NCI-H1436 (cell line): ENCODE measurements at regions not wholly inside any gene's neighbourhood (a gene's known extent, or its start where the extent isn't known, plus 50 kb on each side); places are given as distances from the start of the nearest gene placed in this dataset.

Experiments used
- DNase-seq: peaks from one replicate; lab custom pipeline; 2025; lab: John Stamatoyannopoulos, UW

DNA sequence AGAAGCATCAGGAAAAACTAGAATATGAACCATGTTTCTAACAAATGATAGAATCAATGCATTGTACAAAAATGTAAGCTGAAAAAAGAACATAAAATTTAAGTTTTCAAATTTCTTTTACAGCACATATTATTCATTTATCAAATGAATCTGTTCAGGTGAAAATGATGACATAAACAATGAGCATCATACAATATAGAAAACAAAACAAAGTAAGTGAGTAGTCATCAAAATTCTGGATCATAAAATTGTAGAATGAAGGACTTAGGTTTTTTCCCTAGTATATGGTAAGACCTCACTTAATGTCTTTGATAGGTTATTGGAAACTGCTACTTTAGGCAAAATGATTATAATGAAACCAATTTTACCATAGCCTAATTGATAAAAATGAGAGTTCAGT is 427.0 kb upstream of the KCNH7 start:
- no peak for DNase-seq

DNA sequence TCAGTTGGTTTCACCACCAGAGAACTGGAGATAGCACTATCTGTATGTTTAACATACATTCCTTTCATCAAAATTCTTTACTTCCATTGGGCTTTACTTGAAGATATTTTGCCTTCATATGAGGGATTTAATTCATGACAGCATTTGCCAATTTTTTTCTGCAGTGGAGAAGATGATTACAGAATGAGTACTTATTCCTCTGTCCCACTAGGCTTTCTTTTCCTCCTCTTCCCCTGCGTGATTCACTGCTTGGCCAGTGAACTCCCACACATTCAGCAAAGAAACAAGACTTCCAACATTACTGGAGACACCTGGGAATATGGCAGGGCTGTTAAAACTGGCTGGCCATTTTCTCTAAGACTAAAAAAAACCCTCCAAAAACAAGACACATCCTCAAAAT is 425.8 kb upstream of the KCNH7 start:
- DNase-seq: no peak

DNA sequence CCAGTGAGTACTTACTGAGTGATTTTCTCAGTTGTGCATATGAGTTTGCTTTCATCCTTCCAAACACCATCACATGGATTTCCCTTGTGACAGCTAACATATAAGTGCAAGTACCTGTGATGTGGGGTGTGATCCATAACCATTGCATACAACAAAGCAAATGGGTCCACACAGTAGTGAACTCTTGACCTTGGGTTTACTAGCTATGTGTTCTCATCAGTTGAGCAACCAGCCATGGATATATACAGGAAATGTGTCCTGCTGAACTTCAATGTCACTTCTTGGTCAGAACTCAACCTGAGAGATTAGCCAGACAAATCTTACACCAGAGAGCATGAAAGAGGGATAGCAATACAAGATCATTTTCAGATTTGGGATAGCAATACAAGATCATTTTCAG is 420.9 kb upstream of the KCNH7 start:
- no peak for DNase-seq

DNA sequence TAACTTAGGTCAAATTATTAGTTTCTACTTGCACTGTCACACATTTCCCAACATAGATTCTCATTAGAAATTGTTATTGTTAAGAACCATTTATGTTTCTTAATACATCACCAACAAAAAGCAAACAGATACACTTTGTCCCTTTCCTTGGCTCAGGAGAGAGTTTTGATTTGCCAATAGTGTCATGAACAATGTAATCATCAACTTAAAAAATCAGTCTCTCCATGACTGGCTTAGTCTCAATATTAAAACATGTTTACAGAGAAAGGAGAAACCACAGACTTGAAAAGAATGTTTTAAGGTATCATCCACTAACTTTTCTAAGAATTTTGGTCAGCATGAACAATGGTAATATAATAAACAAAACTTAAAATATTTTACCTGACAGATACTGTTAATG is 416.5 kb upstream of the KCNH7 start:
- DNase-seq: no peak

DNA sequence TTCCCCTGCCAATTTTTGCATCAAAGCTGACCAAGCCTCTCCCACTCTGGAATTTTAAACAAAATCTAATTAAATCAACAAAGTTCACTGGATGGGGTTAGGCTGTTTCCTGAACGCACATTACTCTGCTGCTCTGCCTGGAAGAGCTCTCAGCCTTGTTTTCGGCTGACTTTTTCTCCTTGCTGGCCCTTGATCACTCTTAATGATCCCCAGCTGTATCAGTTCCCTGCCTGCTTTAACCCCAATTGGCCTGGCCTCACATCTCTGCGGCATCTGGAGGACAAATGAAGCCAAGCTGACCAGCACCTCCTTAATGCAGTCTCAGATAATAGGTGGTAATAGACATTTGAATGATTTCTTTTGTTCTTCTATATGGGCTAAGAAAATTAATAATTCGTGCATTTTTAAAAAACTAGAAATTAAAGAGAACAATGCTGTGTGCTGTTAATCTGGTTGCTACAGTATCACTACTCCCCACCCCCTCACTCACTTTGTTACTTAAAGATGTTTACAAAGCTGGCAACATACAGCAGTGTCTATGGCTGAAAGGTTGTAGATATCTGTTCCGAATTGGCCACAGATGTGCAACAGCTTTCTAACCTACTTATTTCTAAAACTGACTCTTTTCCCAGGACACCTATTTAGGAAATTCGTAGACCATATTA is 415.2 kb upstream of the KCNH7 start:
- DNase-seq: no peak

DNA sequence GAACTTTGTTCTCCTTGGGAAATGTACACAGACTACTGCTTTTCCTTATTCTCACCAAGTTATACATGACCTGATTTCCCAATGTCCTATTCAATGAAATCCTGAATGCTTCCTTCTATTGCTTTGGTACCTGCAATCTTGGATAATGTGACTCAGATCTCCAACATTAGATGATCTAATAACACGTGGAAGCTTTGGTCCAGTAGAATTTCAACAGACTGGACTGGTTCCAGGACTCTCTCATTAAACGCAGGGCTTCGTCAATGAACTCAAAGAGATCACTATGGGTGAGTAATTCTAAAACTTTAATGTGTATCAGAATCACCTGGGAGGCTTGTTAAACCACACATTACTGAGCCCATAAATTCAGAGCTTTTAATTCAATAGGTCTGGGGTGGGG is 413.6 kb upstream of the KCNH7 start:
- DNase-seq: no peak

DNA sequence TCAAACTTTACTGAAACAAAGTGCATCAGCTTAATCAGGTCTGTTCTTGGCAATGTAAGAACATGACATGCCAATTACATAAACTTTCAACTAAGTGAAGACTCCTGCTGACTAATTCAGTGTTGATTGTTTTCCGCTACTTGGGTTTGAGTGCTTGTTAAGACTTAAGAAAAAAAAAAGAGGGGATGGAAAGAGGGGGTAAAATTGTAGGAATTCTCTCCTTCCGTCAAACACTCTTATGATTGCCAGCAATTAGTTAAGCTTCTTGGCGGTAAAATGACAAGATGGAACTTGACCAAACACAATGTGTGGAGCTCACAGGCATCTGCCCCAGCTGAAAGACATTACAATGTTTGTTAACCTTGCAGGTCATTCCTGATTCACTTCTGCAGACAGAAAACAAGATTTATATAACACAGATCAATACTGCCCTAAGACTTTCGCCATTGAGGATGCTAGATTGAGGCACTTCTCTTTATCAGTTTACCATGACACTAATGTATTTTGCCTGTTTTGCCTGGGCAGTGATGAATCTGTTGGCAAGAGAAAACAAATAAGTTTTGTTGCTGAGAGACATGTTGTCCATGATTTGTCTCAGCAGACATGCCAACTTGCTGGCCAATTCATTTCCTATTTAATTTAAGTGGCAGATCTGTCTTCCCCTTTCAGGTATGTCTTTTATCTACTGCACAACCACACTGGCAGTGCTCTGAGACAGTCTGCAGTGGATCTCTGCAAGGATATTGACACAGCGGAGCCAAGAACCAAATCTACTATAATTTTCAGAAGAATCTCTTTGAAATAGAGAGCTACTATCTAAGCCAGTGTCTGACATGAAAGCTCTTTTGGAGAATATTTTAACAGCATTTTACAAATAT is 410.0 kb upstream of the KCNH7 start:
- no peak for DNase-seq

DNA sequence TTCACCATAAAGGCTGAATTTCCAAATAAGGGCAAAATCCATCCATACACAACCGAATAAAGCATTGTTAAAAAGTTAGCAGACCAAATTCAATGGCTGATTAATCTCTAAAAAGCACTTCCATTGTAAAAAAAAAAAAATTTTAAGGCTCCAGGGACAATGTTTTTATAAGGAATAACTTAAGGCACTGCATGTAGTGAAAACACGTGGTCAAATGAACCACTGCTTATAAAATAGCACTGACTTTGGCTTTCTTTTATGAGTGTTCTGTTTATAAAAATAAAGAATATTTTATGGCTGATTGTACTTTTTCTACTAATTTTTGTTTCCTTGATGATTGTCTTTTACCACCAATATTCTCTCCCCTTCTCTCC is 409.3 kb upstream of the KCNH7 start:
- no peak for DNase-seq

DNA sequence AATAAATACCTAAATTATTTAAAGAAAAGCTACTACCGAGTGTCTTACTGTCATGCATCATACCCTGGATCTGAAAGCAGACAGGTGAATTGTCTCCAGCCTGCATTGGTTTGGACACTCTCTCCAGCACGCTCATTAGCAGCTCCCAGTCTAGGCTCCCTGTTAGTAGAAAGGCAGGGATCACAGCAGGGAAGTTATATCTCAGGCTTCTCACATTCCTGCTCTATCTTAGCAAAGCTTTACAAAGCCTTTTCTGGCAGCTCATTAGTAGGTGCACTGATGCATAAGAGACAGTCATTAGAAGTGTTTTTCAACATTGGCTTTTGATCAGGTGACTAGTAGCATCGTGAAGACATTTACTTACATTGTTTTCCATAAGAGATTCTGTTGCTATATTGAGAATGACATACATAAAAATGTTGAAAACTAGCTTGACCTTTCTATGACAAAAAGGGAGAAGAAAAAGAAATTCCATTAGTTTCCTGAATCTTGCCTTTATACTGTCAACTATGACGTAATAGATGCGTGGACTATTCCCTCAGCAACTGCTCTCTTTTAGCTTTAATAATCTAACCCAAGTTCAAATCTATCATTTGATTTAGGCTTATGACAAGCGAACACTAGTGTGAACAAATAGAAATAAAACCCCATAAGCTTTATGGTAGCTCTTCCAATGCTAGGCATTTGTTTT is 408.7 kb upstream of the KCNH7 start:
- no peak for DNase-seq

DNA sequence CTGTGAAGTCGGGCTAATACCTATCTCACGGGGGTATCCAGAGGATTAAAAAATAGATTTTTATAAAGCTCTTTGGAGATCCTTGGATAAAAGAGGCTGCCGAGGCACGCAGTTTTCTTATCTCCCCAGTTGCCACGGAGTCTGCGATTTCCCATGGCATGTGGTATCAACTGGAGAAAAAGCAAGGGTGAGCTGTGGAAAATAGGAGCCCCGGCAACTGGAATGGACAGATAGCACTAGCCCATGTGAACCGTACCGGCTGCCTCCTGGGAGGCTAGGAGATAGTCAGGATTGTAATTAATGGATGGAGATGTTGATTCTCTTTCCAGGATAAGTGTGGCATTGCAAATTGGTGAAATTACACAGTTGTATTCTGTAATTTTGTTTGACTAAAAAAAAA is 407.6 kb upstream of the KCNH7 start:
- DNase-seq: no peak

DNA sequence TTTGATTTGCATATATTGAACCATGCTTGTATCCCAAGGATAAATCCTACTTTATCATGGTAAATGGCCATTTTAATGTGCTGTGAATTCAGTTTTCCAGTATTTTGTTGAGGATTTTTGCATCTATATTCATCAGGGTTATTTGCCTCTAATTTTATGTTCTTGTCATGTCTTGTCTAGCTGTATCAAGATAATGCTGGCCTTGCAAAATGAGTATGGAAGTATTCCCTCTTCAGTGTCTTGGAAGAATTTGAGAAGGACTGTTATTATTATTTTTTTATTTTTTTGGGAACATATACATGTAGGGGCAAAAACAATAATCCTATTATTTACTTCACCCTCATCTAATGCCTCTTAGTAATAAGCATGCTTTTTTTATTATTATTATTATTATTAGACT is 398.0 kb upstream of the KCNH7 start:
- DNase-seq: no peak

DNA sequence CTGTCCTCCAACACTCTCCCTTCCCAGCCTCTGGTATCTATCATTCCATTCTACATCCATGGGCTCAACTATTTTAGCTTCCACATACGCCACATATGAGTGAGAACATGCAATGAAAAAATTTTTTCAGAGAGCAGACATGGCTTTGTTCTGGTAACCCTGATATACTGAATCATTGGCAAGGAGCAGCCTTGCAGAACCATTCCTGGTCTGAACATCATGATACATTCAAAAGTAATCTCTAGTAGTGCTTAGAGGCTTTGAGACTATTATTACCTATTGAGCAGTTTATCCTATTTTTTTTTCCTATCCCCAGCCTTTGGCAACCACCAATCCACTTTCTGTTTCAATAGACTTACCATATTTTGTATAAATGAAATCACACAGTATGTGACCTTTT is 393.1 kb upstream of the KCNH7 start:
- no peak for DNase-seq

DNA sequence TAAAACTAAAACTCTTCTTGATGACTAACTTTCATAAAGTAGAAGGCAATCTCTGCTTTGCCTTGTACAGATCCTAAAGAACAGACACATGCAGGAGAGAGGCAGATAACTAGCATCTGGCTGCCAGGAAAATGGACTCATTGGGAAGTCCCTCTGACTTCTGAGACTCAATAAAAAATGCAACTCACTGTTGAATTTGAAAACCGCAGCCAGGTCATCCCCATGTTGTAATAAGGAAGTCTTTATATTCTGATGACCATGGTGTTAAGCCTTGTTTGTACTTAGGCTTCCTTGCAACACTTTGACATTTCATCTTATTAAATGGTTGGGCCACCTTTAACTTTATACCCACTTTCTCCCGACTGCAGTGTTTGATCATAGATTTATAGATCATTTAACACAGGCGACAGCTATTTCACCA is 375.1 kb upstream of the KCNH7 start:
- no peak for DNase-seq

DNA sequence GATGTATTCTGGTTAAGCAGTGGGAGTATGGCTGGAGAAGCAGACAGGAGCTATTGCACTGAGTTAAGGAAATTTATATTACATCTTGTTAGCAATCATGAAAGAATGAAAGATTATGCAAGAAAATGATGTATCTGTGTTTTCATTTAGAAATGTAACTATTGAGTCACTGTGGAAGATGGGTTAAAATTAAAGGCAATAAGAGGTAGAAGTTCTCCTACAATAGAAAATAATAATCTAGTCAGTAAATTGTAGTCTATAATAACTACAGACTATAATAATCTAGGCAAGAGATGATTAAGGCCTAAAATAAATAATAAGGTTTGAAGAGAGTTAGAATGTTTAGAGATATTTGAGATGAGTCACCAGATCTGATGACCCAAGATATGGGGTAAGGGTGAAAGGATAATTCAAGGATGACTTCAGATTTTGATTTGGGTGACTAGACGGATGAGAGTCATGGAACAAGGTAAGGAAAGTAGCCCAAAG is 371.9 kb upstream of the KCNH7 start:
- DNase-seq: no peak

DNA sequence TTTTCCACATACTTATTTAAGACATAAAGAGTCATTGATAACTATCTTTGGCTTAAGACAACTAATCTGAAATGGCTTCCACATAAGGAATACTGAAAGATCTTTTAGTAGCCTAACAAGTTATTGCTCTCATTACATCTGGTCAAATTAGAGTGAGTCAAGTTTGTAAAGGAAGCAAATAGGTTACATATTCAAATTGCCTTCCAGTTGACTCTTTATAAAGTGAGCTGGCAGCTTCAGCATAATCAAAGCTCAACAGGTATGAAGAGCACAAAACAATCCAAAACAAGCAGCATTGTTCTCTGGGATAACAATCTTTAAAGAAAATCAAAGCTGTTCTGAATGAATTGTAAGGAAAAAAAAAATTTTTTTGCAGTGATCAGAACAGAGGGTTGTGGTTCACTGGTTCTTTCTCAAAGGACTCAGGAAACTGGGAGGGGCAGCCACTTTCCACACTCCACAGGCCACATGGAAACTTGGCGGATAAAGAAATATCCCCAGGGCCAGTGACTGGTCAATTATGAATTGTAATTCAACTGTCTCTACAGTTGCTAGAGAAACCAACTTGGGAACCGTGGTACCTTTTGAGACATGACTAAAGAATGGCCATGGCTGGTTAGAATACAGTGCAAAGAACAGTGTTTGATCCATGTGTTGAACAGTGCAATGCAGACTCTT is 369.3 kb upstream of the KCNH7 start:
- DNase-seq: no peak

DNA sequence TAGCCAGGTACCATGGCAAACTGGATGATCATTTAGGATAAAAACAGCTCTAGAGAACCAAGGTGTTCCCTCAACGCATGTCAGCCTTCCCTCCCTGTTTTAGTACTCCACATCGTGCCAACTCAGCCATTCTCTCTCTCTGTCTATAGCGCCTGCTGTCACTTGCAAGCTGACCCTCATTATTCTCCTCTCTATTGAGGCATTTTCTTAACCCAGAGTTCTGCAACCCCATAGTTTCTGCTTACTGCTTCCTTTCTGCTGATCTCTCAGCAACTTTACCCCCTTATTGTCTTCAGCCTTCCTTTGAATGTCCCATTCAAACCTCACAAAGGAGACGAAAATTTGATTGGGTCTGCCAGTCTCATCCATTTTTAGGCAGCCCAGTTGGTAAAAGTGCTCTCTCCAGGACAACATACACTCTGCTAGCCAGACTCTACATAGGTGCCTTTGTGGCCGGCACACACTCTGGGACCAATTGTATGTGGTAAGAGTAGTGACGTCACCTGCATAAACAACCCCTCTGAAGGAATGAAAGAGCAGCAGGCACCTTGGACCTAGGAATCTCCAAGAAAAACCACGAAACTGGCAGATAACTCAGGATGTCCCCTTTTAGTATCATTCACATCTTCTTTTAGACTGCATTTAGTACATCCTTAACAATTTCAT is 367.2 kb upstream of the KCNH7 start:
- DNase-seq: no peak

DNA sequence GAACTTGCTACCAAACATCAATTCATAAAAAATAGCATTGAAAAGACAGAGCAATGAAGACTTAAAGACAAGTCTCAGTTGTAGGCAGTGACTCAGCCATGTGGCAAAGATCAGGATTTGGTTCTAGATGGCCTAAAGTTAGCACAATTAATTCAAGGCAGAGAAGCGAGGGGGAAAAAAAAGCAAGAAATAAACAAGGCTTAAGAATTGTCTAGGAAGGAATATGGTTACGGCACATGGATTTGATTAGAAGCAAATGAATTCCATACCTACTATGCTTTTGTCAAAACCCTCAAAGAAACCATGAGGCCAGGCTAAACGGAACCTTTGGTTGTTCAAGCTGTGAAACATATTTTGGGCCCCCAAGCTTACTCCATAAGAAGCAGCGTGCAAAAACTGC is 362.2 kb upstream of the KCNH7 start:
- no peak for DNase-seq

DNA sequence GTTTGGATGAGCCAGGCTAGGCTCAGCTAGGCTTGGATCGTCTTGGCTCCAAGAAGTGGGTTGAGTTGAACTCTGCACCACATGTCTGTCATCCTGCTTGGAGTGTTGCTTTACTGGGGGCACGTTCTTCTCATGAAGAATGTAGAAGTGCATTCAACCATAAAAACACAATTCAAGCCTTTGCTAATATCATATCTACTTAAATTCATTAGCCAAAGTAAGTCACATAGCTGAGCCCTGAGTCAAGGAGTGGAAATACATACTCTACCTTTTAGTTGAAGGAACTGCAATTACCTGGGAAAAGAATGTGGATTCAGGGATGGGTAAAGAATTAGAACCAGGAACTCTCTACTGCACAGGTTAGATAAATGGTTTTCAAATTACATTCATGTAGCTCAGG is 360.4 kb upstream of the KCNH7 start:
- no peak for DNase-seq

DNA sequence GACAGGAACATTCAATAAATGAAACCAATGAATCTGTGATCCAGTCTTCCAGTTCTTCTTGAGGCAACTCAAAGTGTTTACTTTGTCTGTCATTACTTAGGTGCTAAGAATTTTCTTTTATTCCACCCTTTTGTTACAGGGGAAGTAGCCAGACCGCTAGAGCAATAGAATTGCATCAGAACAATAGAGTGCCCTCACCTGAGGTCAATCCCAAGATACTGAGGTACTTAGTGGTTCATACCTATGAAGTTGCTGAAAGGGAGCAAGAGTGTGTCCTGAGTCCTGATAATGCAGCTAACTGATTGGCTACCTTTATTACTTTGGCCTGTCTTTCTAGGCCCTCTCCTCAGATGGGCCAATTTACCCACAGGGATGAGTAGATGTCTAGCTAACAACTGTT is 359.4 kb upstream of the KCNH7 start:
- no peak for DNase-seq

DNA sequence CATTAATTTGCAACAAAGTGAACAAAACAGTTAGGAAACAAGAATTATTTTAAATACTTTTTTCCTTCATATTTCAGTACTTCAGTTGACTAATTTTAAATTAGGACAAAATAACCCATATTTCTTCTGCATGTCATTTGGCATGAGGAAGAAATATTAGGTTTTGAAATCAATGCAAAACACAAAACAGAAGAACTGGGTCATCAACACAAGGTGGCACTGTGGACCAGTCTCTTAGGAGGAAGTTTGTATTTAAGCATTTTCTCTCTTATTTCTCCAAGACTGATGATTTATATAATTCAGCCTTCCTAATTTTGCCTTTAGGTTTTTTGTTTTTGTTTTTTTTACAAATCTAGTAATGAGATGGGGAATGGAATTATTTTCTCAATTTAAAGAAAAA is 352.8 kb upstream of the KCNH7 start:
- DNase-seq: peak; percentile 51

DNA sequence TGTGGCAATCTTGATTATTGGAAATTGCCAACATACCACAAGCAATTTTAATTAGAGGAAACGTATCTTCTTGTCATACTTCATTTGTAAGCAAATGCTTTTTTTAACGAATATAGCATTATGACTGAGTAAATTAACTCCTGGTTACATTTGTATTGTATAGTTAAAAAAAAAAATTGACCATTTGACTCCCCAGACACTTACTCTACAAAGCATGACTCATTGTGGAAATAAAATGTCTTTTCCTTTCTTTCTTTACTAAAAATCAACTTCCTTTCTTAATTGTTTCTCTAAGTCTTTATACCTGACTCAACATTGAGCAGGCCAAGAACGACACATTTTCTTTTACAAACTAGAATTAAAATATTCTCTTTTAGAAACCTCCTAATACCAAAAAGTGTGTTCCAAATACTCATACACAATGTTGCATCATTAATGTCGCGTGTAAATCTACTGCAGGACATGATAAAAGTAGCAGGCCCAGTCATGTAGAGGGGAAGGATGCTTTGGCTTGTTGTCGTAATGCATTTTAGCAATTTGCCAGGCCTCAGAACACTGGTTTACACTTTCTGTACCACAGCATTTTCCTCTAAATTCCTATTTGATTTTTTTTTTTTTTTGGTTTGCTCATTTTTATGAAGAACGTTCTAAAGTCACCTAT is 349.6 kb upstream of the KCNH7 start:
- no peak for DNase-seq
